Peyer's patch (tissue), 4 donors: ENCODE measurements at regions not wholly inside any gene's neighbourhood (a gene's known extent, or its start where the extent isn't known, plus 50 kb on each side); places are given as distances from the start of the nearest gene placed in this dataset.

Source experiments
- CTCF ChIP-seq, 6 experiments: fragments of 450-650 bp in 4 of 6; fragments of 200-600 bp in 2 of 6; sonication (generic) in 1 of 6; IDR thresholded peaks; one replicate each; pipeline ENCODE4 v1.5.1; 2017 to 2019; ENCODE audit warnings: antibody characterized with exemption in 6 of 6, mild to moderate bottlenecking in 3 of 6, moderate library complexity in 1 of 6
- POLR2A ChIP-seq, 2 donors: fragments of 450-650 bp; IDR thresholded peaks; one replicate each; pipeline ENCODE4 v1.5.1; 2017; ENCODE audit warnings: antibody characterized with exemption in 2 of 2, mild to moderate bottlenecking in 2 of 2, moderate library complexity in 2 of 2

GRCh38 chr2:8527676-8528075, 154.2 kb upstream of the ID2 start:
- TF ChIP-seq CTCF (IDR thresholded peaks at IDR 0.05) (no peak), POLR2A (IDR thresholded peaks at IDR 0.05) (no peak)
